Muscle layer of duodenum (tissue), 2 donors: ENCODE measurements at regions not wholly inside any gene's neighbourhood (a gene's known extent, or its start where the extent isn't known, plus 50 kb on each side); places are given as distances from the start of the nearest gene placed in this dataset.

ENCODE experiments used
- H3K27ac ChIP-seq: one replicate; pipeline ENCODE4 v1.7.0; 2013; ENCODE audit warnings: mild to moderate bottlenecking, low read length
- H3K27me3 ChIP-seq: one replicate; pipeline ENCODE4 v1.7.0; 2013; ENCODE audit warnings: low read depth, mild to moderate bottlenecking, control low read depth, low read length
- H3K36me3 ChIP-seq, 2 donors: one replicate each; pipeline ENCODE4 v1.7.0; 2013; ENCODE audit warnings: low read length in 2 of 2, control low read depth in 1 of 2, mild to moderate bottlenecking in 1 of 2; ENCODE audit not compliant: insufficient read depth in 2 of 2, control insufficient read depth in 1 of 2
- H3K4me1 ChIP-seq, 2 donors: one replicate each; pipeline ENCODE4 v1.7.0; 2013; ENCODE audit warnings: low read length in 2 of 2, mild to moderate bottlenecking in 2 of 2, control low read depth in 1 of 2, moderate library complexity in 1 of 2; ENCODE audit not compliant: insufficient read depth in 2 of 2, control insufficient read depth in 1 of 2
- H3K4me3 ChIP-seq, 2 donors: one replicate each; pipeline ENCODE4 v1.7.0; 2013; ENCODE audit warnings: low read length in 2 of 2, low read depth in 1 of 2, mild to moderate bottlenecking in 1 of 2
- H3K9me3 ChIP-seq, 2 donors: one replicate each; pipeline ENCODE4 v1.7.0; 2013; ENCODE audit warnings: low read length in 2 of 2, control low read depth in 1 of 2, mild to moderate bottlenecking in 1 of 2; ENCODE audit not compliant: control insufficient read depth in 1 of 2
- donor health status: healthy.

DNA sequence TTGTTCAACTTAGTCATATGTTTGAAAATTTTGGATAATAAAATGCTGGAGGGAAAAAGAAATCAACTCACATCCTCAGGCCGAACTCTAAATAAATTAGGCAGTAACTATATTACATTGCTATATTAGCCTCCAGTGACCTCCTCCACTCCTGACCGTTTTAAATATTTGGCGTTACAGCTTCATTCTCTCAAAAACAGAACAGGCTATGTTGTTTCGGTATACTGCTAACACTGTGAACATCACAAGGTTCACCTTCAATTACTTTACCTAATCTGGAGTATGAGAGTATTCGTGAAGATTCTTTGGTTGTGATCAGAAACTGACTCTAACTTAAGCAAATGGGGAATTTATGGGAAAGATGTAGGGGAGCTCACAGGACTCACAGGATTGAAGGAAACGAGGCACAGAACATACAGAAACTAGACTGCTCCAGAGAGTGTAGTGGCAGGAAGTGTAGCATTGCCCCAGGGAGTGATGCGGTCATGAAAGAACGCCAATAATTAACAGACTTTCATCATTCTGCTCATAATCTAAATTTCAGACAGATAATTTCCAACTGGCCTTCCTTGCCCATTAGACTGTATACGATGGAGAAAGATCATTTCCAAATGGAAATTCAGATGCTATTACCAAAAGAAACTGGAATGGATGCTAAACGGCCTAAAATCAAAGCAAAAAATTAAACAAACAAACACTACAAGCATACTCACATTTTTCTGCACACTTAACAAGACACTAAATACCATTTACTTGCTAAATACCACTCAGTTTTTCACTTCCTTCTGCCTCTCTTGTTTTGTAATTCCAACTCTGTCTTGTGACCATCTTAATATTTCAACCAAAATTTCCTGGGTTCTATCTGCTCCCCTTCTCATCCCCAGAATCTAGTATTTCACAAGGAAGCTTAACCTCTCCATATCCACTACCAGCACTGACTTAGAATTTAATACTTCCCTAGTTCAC, 110.1 kb upstream of the LPAR1 start:
- no peaks in the 10 kb centered on the region for H3K4me1 ChIP-seq
- H3K4me3 ChIP-seq = no peak overlapping the region
- no peak overlapping the region for H3K27ac ChIP-seq
- H3K9me3 ChIP-seq = no peaks in the 10 kb centered on the region
- no peaks in the 10 kb centered on the region for H3K27me3 ChIP-seq
- H3K36me3 ChIP-seq = no peaks in the 10 kb centered on the region

DNA sequence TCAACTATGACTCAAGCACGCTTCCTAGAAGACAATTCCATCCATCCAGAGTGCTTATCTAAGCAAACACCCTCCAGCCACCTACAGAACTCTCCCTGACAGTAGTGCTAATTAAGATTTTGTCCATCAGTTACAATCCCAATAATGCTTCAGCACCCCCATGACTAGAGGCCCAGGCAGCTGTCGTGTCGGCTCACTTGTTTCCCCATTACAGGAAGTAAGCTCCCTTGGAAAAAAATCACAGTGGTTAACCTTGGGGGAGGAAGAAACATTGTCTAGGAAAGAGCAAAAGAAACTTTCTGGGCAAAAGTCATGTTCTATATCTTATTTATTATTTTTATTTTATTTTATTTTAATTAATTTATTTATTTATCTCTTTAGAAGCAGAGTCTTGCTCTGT, 108.8 kb upstream of the LPAR1 start:
- no peak overlapping the region for H3K4me3 ChIP-seq
- H3K9me3 ChIP-seq = no peaks in the 10 kb centered on the region
- H3K36me3 ChIP-seq = no peaks in the 10 kb centered on the region
- no peak overlapping the region for H3K27ac ChIP-seq
- no peaks in the 10 kb centered on the region for H3K27me3 ChIP-seq
- H3K4me1 ChIP-seq = no peaks in the 10 kb centered on the region

DNA sequence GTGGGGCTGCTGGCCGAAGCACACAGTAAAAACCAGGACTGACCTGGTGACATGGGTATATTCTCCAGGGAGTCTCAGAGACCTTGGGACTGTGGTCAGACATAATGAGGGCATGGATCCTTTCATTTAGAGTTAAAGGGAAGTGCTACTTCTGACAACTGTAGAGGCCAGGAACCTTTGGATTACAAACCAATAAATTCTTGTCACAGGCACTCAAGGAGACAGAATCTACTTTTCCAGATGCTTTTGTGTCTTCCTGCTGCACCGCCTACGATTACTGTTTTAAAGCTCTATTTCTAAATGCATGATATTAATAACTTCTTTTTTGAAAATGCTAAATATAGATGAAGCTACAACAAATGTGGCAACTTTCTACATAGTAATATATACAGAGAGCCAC, 106.5 kb upstream of the LPAR1 start:
- Histone ChIP-seq H3K4me1 (no peaks in the 10 kb centered on the region), H3K27me3 (no peaks in the 10 kb centered on the region), H3K4me3 (no peak overlapping the region), H3K27ac (no peak overlapping the region), H3K36me3 (no peaks in the 10 kb centered on the region), H3K9me3 (no peaks in the 10 kb centered on the region)

DNA sequence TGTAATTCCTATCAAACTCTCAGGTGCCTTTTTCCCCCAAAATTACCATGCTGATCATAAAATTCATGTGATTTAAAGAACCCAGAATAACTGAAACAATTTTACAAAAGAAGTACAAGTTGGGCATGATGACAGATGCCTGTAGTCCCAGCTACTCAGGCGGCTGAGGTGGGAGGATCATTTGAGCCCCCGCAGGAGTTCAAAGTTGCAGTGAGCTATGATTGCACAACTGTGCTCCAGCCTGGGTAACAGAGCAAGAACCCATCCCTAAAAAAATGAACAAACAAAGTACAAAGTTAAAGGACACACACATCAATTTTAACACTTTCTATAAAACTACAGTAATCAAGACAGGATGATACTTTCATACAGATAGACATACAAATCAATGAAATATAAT, 97.9 kb upstream of the LPAR1 start:
- Histone ChIP-seq H3K4me1 (no peaks in the 10 kb centered on the region), H3K27ac (no peak overlapping the region), H3K9me3 (peaks cover 0 to 9% of the 10 kb centered on the region in 2 donors), H3K27me3 (no peaks in the 10 kb centered on the region), H3K36me3 (no peaks in the 10 kb centered on the region), H3K4me3 (no peak overlapping the region)

DNA sequence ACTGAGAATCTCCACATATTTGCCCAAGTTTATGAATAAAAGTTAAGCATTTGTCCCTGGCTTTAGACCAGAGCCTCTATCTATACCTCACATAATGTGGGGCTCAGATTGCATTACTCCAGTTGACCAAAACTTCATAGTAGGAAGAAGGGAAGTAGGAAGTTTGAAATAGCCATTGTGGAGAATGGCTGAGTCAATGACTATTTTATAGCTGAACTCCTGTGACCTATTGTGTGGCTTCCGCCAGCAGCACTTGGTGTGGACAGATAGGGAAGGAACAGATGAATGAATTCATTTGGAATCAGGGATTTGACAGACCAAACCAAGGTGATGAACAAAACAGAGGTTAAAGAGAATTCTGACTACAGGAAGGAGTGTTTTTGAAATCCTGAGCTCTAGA, 92.9 kb upstream of the LPAR1 start:
- peaks cover 0 to 9% of the 10 kb centered on the region in 2 donors for H3K9me3 ChIP-seq

DNA sequence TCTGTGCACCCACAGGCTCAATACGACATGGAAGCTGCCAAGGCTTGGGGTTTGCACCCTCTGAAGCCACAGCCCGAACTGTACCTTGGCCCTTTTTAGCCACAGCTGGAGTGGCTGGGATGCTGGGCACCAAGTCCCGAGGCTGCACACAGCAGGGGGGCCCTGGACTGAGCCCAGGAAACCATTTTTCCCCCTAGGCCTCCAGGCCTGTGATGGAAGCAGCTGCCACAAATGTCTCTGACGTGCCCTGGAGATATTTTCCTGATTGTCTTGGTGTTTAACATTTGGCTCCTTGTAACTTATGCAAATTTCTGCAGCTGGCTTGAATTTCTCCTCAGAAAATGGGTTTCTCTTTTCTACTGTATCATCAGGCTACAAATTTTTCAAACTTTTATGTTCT, 82.3 kb upstream of the LPAR1 start:
- Histone ChIP-seq H3K4me1 (no peaks in the 10 kb centered on the region), H3K4me3 (no peak overlapping the region), H3K9me3 (peaks cover 0 to 2% of the 10 kb centered on the region in 2 donors), H3K27me3 (no peaks in the 10 kb centered on the region), H3K27ac (no peak overlapping the region), H3K36me3 (no peaks in the 10 kb centered on the region)

More for the DNA sequence above, 92.9 kb upstream of the LPAR1 start:
- no peak overlapping the region for H3K27ac ChIP-seq
- H3K36me3 ChIP-seq = no peaks in the 10 kb centered on the region
- H3K4me3 ChIP-seq = no peak overlapping the region
- no peaks in the 10 kb centered on the region for H3K4me1 ChIP-seq
- no peaks in the 10 kb centered on the region for H3K27me3 ChIP-seq

DNA sequence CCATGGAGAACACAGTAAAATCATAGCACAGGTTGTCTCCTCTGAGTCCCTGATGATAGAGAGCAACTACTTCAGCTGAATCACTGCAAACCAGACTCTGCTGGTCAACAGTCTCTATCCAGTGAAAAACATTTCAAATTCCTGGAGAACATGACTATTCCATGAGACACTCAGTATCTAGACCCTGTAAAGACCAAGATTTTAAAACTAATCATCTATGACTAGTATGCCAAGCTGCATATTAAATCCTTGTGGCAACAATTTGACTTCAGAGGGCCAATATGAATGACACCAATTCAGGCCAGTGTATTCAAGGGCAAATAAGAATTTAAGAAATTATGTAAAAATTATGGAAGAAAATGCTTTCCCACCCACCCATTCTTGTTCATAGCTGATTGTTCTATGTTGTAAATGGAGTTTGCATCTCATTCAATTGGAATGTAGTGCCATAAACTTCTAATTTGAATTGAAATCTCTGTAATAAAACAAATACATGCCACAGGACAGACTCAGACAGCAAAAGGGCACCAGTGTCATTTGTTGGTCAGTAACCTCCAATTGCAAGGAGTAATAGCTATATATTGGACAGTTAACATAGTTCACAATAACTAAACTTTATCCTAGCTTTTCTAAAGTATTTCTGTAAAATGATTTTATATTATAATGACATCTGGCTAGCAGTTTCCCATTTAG, 80.1 kb upstream of the LPAR1 start:
- no peaks in the 10 kb centered on the region for H3K4me1 ChIP-seq
- H3K27ac ChIP-seq = no peak overlapping the region
- no peak overlapping the region for H3K4me3 ChIP-seq
- H3K36me3 ChIP-seq = no peaks in the 10 kb centered on the region
- peaks cover 0 to 2% of the 10 kb centered on the region in 2 donors for H3K9me3 ChIP-seq
- H3K27me3 ChIP-seq = no peaks in the 10 kb centered on the region

DNA sequence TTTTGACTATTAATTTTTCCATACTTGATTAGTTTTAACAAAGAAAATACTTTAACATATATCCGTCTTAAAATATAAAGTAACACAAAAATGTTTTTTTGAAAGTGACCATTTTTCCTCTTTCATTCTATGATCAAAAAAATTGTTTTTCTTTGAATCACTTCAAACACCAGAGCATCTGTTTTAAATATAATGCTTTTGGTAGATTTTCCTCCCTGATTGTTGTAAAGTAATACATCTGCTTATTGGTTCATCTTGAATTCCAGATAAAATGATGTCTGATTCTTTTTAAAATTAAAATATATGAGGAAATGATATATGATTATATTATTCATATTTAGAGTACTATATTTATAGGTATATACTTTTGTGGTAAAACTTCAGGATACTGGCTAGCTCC, 76.2 kb upstream of the LPAR1 start:
- H3K27me3 ChIP-seq = no peaks in the 10 kb centered on the region
- H3K9me3 ChIP-seq = peaks cover 0 to 2% of the 10 kb centered on the region in 2 donors
- H3K4me1 ChIP-seq = no peaks in the 10 kb centered on the region
- no peak overlapping the region for H3K27ac ChIP-seq
- no peaks in the 10 kb centered on the region for H3K36me3 ChIP-seq
- H3K4me3 ChIP-seq = no peak overlapping the region

DNA sequence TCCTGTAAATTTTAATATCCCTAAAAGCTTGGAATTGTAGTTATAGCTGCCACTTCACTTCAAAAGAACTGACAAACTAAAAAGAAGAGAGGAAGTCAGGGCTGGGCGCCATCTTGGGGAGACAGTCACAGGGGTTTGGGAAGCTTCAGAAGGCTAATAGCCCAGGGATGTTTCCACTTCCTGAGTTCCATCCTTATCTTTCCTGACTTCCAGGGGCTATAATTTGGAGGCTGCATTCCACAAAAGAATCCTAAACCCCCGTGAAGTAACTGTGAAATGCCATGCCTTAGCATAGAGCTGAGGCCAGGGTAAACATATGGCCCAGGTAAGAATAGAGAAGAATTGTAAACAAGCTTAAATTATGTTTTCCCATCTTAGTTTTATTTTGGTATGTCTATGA, 75.4 kb upstream of the LPAR1 start:
- H3K4me3 ChIP-seq = no peak overlapping the region
- H3K27me3 ChIP-seq = no peaks in the 10 kb centered on the region
- no peaks in the 10 kb centered on the region for H3K36me3 ChIP-seq
- H3K27ac ChIP-seq = no peak overlapping the region
- H3K4me1 ChIP-seq = no peaks in the 10 kb centered on the region
- H3K9me3 ChIP-seq = peaks cover 0 to 2% of the 10 kb centered on the region in 2 donors

DNA sequence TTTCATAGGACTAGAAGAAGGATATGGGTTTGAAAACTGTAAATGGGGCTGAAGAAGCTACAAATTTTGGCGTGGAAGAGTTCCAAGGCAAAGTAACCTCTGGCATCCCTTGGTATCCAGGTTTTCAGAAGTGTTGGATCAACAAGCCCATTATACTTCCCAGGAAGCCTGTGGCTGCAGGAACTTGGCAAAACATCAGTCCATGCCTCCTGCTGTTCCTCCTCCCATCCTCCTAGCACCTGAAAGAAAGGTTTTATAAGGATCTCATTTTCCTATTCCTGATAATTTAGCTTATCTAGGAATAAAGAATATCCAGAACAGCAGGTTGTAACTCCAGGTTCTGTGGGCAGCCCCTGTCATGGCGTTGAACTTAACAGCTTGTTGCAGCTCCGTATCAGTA, 72.5 kb upstream of the LPAR1 start:
- Histone ChIP-seq H3K27ac (no peak overlapping the region), H3K9me3 (no peaks in the 10 kb centered on the region), H3K4me1 (no peaks in the 10 kb centered on the region), H3K36me3 (no peaks in the 10 kb centered on the region), H3K27me3 (no peaks in the 10 kb centered on the region), H3K4me3 (no peak overlapping the region)

DNA sequence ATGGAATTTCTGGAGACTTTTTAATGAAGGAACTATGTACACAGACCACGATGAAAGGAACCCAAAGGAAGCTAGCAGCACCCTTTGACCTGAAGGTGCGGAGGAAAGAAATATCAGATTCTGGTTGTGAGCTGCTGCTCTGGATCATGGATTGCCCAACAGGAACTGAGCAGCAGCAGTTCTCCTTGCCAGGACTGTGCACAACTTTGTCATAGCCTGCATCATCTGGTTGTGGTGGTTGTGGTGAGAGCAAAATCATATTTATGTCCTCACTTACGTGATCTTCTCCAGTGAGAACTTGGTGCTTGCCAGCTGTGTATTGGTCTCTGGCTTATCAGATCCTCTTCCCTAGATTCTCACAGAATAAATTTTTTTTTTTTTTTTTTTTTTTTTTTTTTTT, 70.7 kb upstream of the LPAR1 start:
- no peaks in the 10 kb centered on the region for H3K27me3 ChIP-seq
- H3K27ac ChIP-seq = no peak overlapping the region
- no peak overlapping the region for H3K4me3 ChIP-seq
- no peaks in the 10 kb centered on the region for H3K4me1 ChIP-seq
- H3K9me3 ChIP-seq = no peaks in the 10 kb centered on the region
- H3K36me3 ChIP-seq = no peaks in the 10 kb centered on the region
